Loucy (cell line): ENCODE measurements at regions not wholly inside any gene's neighbourhood (a gene's known extent, or its start where the extent isn't known, plus 50 kb on each side); places are given as distances from the start of the nearest gene placed in this dataset.

Experiments
- EZH2phosphoT487 ChIP-seq: fragments of 200-600 bp; IDR thresholded peaks from 2 replicates; pipeline ENCODE4 v1.6.1; 2018; ENCODE audit warnings: antibody characterized with exemption, mild to moderate bottlenecking, moderate library complexity, borderline replicate concordance
- TF ChIP-seq, protein P1 (sequence below): fragments of 200-600 bp; sonication (generic); conservative IDR thresholded peaks from 2 replicates; pipeline ENCODE4 v1.5.1; 2014; ENCODE audit warnings: mild to moderate bottlenecking, antibody characterized with exemption, low read length

DNA sequence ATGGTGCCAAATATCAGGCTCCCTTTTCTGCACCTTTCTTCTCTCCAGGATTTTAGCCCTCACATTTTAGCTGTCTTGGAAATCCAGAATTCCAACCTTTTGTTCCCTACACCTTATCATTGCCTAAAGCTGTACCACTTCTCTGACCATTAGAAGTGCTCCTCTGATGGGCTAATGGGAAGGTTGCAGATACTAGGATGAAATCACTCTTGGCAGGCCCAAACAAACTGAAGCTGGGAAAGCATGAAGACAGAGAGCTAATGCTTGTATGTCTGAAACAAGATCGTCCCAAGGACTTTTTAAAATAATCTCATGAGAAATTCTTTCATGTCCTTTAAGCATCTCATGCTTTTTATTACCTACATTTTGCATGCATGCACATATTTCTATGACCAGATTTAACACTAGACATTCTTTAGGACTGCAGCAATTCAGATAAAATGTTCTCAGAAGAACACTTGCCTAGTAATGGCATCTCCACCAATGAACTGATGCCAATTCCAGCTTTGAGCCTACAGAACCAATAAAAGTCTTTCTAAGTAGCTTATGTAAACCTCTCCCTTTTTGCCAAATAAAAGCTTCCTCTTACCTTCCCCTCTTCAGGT, 98.4 kb upstream of the OSR1 start:
- TF ChIP-seq, protein P1, sequence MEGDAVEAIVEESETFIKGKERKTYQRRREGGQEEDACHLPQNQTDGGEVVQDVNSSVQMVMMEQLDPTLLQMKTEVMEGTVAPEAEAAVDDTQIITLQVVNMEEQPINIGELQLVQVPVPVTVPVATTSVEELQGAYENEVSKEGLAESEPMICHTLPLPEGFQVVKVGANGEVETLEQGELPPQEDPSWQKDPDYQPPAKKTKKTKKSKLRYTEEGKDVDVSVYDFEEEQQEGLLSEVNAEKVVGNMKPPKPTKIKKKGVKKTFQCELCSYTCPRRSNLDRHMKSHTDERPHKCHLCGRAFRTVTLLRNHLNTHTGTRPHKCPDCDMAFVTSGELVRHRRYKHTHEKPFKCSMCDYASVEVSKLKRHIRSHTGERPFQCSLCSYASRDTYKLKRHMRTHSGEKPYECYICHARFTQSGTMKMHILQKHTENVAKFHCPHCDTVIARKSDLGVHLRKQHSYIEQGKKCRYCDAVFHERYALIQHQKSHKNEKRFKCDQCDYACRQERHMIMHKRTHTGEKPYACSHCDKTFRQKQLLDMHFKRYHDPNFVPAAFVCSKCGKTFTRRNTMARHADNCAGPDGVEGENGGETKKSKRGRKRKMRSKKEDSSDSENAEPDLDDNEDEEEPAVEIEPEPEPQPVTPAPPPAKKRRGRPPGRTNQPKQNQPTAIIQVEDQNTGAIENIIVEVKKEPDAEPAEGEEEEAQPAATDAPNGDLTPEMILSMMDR, result no peak
- no peak for TF ChIP-seq EZH2phosphoT487
